Suppressor macrophage treated with lipopolysaccharide for 1 hour (primary cell): ENCODE measurements at regions not wholly inside any gene's neighbourhood (a gene's known extent, or its start where the extent isn't known, plus 50 kb on each side); places are given as distances from the start of the nearest gene placed in this dataset.
A peak's percentile ranks its signal among the peaks of the same experiment; 100 is the strongest.

Source experiments
- DNase-seq, 3 donors: peaks; one replicate each; pipeline ENCODE4 v3.0.0-alpha.2; 2020 to 2022

DNA sequence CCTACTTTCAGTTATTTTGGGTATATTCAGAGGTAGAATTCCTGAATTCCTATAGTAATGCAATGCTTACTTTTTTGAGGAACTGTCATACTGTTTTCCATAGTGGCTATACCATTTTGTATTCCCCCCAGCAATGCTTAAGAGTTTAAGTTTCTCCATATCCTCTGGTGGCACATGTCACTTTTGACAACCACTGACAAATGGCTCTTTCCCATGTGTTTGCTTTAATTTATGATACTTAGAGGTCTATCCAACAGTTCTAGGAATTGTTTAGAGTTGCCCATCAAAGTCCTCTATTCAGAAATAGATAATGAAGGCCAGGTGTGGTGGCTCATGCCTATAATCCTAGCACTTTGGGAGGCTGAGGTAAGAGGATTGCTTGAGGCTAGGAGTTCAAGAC, 128.9 kb upstream of the CFAP20DC start:
- no peak for DNase-seq

DNA sequence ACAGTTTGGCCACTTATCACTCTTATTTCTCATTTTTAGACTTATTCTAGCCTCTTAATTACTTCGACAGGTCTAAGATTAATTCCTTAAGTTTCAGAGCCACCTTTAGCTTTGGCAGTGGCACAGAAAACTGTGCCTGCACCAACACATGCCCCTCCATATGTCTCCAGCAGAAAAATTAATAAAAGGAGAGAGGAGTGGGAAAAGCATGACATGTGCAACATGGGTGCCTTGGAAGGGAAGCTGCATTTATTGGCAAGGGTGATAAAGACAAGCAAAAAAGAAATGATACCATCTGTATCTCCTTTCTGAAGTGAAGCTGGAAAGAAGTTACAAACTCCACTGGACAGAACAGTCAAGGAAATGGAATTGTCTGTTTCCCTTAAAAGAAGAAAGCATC, 121.7 kb upstream of the CFAP20DC start:
- DNase-seq = no peak

DNA sequence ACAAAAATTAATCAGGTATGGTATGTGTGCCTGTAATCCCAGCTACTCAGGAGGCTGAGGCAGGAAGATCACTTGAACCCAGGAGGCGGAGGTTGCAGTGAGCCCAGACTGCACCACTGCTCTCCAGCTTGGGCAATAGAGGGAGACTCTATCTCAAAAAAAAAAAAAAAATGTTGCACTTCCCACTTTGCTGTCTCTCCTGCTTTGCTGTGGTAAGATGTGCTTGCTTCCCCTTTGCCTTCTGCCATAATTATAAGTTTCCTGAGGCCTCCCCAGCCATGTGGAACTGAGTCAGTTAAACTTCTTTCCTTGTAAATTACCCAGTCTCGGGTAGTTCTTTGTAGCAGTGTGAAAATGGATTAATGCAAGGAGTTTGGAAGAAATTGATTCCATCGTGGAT, 120.3 kb upstream of the CFAP20DC start:
- DNase-seq = peak; percentile 7 to 26 (median 25)

DNA sequence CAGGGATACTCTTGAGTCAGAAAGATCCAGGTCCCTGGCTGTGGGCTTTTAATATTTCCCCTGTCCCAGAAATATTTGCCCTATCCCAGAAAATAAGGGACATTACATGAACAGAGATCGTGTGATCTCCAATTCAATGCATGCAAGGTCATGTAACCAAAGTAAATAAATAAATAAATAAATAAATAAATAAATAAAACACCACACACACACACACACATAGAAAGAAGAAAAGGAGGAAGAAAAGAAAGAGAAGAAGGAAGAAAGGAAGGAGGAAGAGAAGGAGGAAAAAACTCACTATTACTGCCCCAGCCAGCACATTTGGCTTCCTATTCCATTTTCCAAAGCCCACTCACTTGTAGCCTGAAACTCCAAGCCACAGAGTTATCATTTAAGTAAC, 117.9 kb upstream of the CFAP20DC start:
- DNase-seq = no peak

DNA sequence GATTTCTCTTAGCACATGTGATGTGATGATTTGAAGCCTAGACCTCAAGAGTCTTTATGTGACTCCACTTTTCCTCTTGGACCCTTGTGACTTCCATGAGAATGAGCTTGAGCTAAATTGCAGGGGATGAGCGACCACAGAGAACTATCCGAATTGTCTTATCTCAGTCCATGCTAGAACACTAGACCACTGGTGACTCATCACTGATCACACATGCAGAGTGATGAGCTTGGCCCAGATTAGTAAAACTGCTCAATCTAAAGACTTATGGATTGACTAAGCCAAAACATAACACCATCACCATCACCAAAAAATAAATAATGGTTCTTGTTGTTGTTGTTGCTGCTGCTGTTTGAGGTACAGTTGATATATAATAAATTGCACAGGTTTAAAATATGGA, 114.1 kb upstream of the CFAP20DC start:
- DNase-seq = no peak

DNA sequence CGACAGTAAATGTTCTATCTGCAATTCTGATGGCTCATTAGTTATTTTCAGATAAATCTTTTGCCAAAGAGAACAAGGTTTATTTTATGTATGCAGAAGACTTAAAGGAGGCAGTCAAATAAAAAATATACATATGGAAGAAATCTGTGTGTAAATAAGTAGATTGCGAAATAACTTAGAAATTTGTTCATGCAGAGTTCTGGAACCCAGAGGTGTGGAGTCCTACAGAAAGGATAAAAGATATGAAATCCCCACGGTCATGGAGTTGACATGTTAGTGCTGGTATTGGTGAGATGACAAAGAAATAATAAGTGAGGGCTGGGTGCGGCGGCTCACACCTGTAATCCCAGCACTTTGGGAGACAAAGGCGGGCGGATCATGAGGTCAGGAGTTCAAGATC, 111.2 kb upstream of the CFAP20DC start:
- no peak for DNase-seq

DNA sequence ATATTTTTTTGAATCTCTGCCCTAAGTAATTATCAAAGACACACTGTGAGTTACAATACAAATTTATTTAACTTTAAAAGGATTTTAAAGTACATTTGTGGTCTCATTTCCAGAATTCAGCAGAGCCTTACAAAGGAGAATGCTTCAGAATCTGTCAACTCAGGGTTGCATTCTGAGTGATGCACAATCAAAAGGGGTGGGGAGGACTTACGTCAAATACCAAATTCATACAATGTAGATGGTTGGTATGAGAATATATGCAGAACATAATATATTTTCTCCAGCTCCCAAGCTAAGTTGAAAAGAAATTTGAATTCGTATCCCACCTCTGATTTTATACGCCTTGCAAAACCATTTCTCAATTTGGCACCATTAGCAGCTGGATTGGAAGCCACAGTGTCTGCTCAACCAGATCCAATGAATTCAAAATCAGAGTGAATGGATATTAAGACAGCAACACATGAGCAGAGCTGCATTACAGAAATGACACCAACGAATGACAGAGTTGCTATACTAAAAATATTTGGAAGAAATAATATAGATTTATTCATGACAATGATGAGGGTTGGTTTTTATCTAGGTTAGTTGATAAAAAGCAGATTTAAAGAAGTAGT, 110.4 kb upstream of the CFAP20DC start:
- DNase-seq = no peak

DNA sequence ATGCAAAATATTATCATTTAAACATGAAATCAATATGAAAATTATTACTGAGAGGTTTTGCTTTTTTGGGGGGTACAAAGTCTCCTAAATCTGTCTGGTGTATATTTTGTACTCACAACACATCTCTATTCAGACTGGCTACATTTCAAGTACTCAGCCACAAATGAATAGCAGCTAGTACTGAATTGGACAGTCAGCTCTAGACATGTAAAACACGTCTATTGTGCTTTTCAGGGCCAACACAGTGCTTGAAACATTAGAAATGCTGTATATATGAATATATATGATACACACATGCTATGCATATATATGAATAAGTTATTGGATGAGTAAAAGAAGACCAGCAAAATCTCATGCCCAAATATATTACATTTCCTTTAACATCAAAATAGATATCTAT, 103.8 kb upstream of the CFAP20DC start:
- DNase-seq = no peak

DNA sequence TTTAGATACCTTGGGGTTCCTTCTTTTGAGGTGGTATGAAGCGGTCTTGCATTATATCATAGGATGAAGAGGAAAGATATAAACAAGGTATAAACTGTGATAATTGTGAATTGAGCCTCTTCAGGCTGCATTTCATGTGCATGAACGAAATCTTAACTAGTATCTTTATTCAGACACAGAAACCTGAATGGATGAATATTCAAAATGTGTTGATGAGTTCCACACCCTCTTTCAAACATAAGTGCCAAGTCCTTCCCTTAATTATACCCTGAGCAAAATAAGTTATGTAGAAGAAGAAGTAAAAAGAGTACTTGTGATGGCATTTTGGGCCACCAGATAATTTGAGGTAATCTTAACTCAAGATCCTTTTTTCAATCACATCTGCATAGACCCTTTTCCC, 103.1 kb upstream of the CFAP20DC start:
- no peak for DNase-seq

DNA sequence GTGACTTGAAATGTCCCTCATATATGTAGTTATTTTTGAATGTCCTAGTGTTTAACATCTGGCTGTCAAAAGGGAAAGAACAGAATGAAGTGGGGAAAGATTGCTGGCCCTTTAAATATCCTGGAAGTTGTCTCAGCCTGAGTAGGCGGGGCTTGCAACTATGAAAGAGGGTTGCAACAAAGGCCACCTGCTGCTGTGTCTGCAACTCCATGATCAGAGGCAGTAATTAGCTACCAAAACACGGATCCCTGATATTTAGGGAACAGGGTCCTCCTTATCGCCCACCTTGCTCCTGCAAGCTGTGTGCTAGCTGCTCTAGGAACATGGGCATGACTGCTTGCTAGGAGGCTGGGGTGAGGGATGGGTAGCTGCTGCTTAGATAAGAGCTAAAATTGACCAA, 100.2 kb upstream of the CFAP20DC start:
- DNase-seq = no peak

DNA sequence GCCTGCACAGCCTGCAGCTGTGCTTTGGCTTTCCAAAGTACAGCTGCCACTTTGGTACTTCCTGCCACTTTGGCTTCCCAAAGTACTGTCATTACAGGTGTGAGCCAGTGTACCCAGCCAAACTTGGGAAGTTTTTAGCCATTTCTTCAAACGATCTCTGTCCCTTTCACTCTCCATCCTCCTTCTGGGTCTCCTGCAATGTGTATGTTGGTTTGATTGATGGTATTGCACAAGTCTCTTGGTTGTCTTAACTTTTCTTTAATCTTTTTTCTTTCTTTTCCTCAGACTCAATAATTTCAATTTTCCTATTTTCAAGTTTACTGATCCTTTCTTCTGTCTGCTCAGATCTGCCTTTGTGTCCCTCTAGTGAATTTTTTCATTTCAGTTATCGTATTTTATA, 99.3 kb upstream of the CFAP20DC start:
- DNase-seq = no peak

DNA sequence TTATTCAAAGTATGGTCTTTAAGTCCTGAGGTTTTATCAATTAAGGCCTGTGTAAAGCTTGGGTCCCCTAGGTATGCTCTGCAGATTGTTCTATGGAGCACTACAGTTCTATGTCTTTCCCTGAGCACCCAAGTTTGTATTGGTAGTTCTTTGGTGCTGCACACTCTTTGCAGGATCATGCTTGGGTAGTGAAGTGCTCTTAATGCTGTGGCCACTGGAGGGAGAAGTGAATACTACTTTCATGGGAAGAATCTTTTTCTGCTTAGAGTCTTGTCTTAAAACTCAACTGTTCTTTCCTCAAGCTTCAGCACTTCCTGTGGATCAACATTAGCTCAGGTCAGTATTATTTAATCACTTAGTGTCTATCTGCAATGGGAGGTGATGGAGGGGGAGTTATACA, 93.6 kb upstream of the CFAP20DC start:
- DNase-seq = peak in 1 of 3 donors; percentile 9

DNA sequence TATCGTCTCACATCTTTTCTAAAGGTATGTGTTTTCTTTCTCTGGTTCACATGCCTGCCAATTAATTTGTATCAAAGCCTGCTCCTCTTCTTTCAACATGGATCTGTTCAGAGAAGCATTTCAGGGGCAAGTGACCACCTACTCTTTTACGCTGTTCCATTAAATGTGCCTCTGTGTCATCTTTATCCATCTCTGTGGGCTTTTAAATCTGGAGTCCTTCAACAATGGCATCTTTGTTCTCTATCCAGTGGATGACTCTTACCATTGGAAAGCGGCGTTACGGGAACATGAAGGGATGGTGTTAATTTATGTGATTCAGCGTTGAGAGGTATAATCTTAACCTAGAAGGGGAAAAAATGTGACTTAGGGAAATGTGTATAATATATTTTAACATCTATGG, 92.7 kb upstream of the CFAP20DC start:
- DNase-seq = no peak

DNA sequence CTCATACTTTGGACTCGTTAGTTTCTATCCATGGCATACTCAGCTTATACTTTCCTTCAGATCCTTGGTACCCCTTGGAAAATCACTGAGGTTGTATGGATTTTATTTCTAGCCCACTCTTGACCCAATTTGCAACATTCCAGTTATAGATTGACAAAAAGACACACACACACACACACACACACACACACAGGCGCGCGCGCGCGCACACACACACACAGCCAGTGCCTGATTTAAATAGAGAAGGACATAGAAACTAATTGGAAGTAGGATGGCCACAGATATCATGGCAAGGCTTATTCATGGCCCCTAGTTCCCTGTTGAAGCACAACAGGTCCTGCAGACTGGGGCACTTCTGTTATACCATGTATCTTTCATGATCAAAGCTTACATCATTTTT, 89.1 kb upstream of the CFAP20DC start:
- DNase-seq = peak in 1 of 3 donors; percentile 10

DNA sequence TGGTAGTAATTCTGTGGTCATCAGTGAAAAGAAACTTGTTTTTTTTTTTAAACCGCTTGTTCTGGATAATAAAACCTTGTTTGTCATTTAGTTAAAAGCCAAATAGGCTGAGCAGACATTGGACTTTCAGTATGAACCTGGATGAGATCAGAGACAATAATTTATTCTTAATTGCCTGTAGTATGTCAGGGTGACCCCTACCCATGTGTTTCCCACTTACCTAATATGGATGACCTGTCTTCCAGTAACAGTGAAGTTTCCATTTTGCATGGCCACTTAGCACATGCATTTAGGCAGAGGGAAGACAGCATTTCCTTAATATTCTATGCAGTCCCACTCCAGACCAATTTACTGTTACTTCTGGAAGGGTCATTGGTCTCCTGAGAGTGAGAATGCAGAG, 87.6 kb upstream of the CFAP20DC start:
- no peak for DNase-seq

DNA sequence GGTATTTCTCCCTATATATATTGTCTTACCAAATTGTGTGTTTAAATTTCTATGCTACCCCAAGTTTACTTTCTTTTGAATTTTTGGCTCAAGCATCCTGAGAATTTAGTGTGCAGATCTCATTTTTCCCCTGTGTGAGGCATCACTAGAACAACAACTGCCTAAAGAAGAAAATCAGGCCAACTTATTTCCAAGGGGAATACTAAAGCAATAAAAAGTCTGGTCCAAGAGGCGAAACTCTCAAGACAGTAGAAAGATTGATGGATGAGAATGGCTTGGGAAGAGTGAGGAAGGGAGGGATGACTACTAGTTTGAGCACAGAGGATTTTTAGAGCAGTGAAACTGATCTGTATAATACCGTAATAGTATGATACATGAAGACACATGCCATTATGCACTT, 86.3 kb upstream of the CFAP20DC start:
- DNase-seq = no peak

DNA sequence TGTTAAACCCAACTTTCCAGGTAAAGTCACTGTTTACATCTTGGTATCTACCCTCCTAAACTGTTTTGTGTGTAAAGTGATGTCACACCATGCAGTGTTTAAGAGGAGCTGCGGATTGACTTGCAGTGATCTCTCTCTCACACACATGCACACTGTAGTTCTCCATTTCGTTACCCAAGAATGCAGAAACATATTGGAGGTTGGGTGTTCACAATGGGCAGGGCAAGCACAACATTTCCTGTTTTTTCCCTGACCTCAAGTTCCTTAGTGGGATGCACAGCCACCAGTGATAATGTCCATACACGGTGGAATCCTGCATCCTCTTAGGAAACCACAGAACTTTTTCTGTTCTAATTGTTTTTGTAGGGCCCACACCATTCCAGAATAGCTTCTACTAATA, 85.3 kb upstream of the CFAP20DC start:
- DNase-seq = peak; percentile 24 to 53 (median 37)

DNA sequence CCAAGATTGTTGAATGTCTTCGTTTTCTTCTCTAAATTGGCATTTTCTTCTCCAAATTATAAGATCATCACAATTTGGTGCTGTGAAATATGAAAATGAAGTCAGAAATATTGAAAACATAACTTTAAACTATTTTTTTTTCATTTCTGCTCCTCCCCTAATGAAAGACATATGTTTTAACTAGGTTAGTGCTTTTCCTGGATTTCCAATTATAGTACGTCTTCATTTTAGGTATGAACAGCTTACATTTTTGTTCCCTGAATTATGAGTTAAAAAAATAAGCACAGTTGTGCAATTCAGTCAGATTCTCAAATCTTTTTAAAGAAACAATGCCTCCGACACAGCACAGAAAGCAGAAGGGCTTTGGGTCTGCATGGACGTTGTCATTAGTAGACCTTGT, 83.5 kb upstream of the CFAP20DC start:
- DNase-seq = peak; percentile 2 to 10 (median 10)

DNA sequence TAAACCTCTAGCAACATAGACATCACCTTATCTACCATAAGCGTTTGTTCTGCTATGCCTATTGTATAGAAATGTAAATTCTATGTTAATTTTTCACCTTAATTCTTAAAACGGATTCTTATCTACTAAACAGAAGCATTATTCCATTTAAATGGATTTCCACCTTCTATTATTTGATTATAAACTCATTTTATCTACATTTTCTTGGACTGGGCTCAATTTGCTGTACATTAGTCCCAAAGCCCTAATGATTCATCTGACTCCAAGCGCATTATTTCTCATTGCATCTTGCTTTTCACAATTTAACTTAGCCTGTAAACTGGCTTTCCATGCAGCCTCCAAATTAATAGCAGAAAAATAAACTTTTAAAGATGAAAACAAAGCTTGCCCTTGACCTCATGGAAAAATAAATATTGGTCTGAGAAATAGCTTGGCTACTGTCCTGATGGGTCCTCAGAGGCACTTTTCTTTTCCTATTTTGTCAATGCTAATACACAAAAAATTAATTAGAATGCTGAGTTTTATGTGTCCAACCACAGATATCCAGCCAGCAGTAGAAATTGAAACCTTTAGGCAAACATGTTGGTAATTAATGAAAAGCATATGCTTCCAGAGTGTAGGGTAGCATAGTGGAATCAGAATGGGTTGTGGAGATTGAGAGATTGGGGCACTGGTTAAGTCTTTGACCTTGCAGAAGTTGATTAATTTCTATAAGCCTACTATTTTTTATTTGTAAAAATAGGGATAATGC, 81.4 kb upstream of the CFAP20DC start:
- peak in 1 of 3 donors; percentile 10 for DNase-seq

DNA sequence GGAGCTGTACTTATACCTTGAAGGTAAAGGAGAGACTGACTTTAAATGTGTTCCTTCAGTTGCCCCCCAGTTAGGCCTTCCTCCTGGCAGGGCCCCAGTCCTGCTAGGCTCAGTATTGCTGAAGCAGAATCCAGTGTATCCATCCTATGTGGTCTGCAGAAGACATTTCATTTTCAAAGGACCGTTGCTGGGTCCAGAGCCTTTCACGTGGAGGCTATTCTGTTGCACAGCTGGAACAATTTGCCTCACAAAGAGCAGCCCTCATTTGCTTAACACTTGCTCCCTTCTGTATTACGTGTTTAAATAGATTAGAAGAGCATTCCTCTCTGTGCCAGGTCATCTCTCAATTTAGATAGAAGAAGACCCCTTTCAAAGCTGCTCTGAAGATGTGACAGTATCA, 78.9 kb upstream of the CFAP20DC start:
- no peak for DNase-seq

DNA sequence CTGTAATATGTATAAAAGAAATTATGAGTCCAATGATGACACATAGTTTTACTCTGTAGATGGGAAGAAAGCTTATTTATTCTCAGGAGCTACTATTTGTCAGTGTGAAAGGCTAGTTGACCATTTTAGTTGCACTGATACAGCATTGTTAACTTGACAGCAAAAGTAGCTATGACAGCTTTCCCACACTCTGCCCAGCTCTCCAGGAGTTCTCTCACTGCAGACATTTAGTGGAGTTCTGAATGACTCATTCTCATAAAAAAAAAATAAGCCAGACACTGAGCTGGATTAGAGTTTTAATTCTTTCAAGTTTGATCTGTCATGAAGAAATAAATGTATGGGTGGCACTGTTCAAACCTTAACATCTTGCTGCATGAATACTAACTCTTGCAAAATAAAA, 77.2 kb upstream of the CFAP20DC start:
- no peak for DNase-seq

DNA sequence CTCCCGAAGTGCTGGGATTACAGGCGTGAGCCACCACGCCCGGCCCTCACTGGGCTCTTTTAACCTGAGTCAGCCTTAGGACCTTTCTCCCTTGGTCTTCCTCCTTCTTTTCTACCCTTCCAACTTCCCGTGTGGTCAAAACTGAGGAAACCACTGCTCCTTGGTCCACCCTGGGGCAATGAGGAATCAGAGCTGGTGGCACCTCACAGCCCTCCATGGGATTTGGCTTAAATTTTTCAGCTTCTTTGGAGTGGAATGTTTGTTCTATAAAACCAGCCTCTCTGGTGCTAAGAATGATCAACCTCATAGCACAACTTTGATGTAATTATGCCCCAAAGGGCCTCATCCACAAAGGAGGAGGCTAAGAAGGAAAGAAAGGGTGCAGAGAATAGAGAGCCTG, 76.6 kb upstream of the CFAP20DC start:
- DNase-seq = no peak

DNA sequence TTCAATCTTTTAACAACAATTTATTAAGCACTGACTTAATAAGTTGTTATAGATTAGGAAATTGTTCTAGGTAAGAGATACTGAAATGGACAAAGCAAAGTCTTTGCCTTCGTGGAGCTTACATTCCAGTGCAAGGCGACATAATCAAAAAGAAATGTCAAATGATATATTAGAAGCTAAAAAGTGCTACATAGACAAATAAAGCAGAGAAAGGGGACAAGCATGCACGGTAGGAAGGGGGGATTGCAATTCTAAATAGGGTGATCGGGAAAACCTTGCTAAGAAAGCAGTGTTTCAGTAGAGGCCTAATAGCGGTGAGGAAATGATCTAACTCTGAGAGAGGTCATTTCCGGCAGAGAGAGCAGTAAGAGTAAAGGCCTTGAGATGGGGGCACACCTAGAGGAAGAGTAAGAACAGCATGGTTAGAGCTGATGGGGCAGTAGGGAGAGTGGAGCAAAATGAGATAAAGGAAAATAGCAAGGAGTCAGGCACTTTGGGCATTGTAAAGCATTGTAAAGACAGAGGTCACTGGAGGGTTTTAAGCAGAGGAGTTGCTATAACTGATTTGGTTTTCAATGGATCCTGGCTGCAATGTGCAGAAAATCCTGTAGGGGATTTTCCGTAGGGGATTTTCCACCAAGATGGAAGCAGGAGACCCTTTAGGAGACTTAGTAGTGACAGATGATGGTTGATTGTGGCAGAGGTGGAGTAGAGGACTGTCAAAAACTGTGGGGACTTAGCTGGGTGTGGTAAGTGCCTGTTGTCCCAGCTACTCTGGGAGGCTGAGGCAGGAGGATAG, 71.7 kb upstream of the CFAP20DC start:
- no peak for DNase-seq

DNA sequence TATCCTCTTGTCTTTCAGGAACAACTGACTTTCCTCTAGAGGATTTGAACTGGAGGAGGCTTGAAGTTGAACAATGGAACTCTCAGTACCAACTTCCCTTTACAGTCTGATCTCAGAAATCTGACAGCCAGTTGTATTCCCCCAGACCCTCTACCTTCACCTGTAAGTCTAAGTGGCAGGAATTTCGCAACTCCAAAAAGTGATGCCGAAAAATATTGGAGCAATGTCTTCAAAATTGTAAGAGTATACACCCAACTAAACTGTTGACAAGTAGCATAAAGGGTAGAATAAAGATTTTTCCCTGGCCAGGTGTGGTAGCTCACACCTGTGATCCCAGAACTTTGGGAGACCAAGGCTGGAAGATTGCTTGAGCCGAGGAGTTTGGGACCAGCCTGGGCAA, 69.1 kb upstream of the CFAP20DC start:
- DNase-seq = no peak
